Adrenal gland (tissue), 9 donors: ENCODE measurements at regions not wholly inside any gene's neighbourhood (a gene's known extent, or its start where the extent isn't known, plus 50 kb on each side); places are given as distances from the start of the nearest gene placed in this dataset.

Experiments
- DNase-seq, 7 donors: peaks; one replicate each; pipeline ENCODE4 v3.0.0-alpha.2; 2019 to 2020
- H3K27ac ChIP-seq, 5 donors: fragments of 200-600 bp; sonication (generic) in 4 of 5; 1 replicate in 3 of 5; 2 replicates in 2 of 5; pipeline versions ENCODE4 v1.5.1 to v1.8.0; 2016 to 2020; ENCODE audit warnings: mild to moderate bottlenecking in 1 of 5
- H3K27me3 ChIP-seq: fragments of 200-600 bp; 2 replicates; pipeline ENCODE4 v1.8.0; 2021
- H3K36me3 ChIP-seq, 2 donors: fragments of 200-600 bp; replicated peaks in 1 of 2; 1 replicate in 1 of 2; 2 replicates in 1 of 2; pipeline versions ENCODE4 v1.5.1 to v1.8.0; 2018 to 2022
- H3K4me1 ChIP-seq, 2 donors: fragments of 200-600 bp; replicated peaks in 1 of 2; 1 replicate in 1 of 2; 2 replicates in 1 of 2; pipeline versions ENCODE4 v1.5.1 to v1.8.0; 2018 to 2021
- H3K4me3 ChIP-seq, 4 donors: fragments of 200-600 bp; sonication (generic) in 3 of 4; one replicate each; pipeline ENCODE4 v1.5.1; 2016 to 2018
- H3K9me3 ChIP-seq, 3 donors: fragments of 200-600 bp; sonication (generic) in 1 of 3; replicated peaks in 1 of 3; 1 replicate in 2 of 3; 2 replicates in 1 of 3; pipeline versions ENCODE4 v1.5.1 to v1.8.0; 2016 to 2021
- POLR2A ChIP-seq, 2 donors: fragments of 450-650 bp; IDR thresholded peaks; one replicate each; pipeline ENCODE4 v1.6.1; 2017; ENCODE audit warnings: antibody characterized with exemption in 2 of 2, mild to moderate bottlenecking in 2 of 2, moderate library complexity in 1 of 2
- whole genome bisulfite sequencing, 4 donors: extraction: QIAGEN DNeasy Blood & Tissue Kit in 2 of 4; methylation state at CpG; one replicate each; pipeline versions ENCODE4 v1.1.5 to v1.1.7; 2013 to 2017; 5-methylcytosine and 5-hydroxymethylcytosine counted together
- intact Hi-C, 2 donors: fragments of 100-400 bp; cut with DNase I; formaldehyde crosslinking; loops; one replicate each; pipeline versions ENCODE4 v1.14.1 to v1.15.0; 2022 to 2023
- TF ChIP-seq, protein P1 (sequence below), 6 experiments: fragments of 450-650 bp in 4 of 6; fragments of 200-600 bp in 2 of 6; sonication (generic) in 1 of 6; IDR thresholded peaks; 1 replicate in 5 of 6; 2 replicates in 1 of 6; pipeline versions ENCODE4 v1.5.1 to v1.8.0; 2016 to 2021; ENCODE audit warnings: antibody characterized with exemption in 6 of 6, mild to moderate bottlenecking in 2 of 6, moderate library complexity in 1 of 6
- donor health status: healthy with polysubstance abuse.
- donor health status: Bipolar disorder and iron deficiency.
- donor health status: DM: yes; HTN: yes; CAD: no.
- donor health status: DM: no; HTN: no; CAD: no.
- donor health status: DM: no; HTN: no; CAD: no.

DNA sequence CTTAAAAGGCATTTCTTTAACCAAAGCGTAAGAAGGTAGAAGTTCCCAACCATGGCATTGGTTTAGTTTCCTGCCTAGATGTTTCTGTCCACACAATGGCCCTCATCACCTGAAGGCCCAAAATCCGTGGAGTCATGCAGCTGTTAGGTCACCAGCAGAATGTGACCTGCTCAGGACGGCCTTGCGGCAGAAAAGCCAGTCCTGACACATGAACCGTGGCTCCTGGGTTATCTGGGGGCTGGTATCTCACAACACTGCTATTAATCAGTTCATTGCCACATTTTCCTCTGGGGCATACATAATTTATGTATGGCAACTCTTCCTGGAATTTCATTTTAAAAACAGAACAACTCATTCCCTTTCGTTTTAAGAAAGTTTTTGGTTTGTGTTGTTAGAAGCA, 278.4 kb downstream of the ATPSCKMT start:
- no peaks in the 10 kb centered on the region for H3K4me1 ChIP-seq
- DNase-seq: peak in 2 of 7 donors; percentile 11 to 53
- 61 to 69% (median 64%) methylated on average over 6 of the region's 6 CpGs for WGBS, 4 donors
- no peaks in the 10 kb centered on the region for H3K9me3 ChIP-seq
- TF ChIP-seq, protein P1, sequence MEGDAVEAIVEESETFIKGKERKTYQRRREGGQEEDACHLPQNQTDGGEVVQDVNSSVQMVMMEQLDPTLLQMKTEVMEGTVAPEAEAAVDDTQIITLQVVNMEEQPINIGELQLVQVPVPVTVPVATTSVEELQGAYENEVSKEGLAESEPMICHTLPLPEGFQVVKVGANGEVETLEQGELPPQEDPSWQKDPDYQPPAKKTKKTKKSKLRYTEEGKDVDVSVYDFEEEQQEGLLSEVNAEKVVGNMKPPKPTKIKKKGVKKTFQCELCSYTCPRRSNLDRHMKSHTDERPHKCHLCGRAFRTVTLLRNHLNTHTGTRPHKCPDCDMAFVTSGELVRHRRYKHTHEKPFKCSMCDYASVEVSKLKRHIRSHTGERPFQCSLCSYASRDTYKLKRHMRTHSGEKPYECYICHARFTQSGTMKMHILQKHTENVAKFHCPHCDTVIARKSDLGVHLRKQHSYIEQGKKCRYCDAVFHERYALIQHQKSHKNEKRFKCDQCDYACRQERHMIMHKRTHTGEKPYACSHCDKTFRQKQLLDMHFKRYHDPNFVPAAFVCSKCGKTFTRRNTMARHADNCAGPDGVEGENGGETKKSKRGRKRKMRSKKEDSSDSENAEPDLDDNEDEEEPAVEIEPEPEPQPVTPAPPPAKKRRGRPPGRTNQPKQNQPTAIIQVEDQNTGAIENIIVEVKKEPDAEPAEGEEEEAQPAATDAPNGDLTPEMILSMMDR (IDR thresholded peaks at IDR 0.05): no peak
- TF ChIP-seq POLR2A (IDR thresholded peaks at IDR 0.05): no peak
- no peaks in the 10 kb centered on the region for H3K36me3 ChIP-seq
- no peak overlapping the region for H3K27ac ChIP-seq
- intact Hi-C loops: no loop called here
- H3K27me3 ChIP-seq: no peaks in the 10 kb centered on the region
- H3K4me3 ChIP-seq: no peak overlapping the region

DNA sequence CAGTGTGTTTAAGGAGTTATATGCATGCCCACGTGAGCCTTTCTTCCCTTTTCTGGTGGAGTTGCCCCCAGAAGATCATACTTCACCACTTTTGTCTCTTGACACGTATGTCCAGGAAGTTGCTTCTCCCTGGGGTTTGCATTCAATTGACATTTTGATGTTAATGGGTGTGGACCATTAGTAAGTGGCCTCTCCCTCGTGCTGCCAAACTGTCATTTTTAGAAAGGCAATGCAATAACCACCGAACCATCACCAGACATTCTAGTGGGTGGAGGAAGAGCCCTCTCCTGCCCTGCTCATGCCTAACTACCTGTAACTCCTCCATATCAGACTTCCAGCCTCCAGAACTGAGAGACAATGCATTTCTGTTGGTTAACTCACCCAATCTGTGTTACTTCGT, 290.8 kb downstream of the ATPSCKMT start:
- 62 to 69% (median 66%) methylated on average over 5 of the region's 5 CpGs for WGBS, 4 donors

DNA sequence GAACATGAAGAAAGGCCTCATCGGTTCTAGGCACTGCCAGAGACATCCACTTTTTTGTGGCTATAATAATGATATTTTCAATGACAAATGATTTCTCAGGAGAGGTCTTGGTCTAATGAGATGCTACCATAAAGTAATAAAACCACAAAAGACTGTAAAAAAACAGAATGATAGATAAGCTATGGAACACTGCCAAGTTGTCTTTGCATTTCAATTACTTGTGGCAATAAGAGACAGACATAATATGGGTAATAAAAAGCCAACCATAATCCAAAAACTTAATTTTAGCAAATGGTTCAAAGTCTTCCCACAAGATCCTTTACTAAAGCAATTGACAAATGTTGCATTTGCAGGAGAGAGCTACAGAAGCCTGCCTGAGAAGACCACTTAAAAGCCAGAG, 292.5 kb downstream of the ATPSCKMT start:
- no peak for DNase-seq
- WGBS, 4 donors: 71 to 80% (median 76%) methylated on average over 1 of the region's 1 CpG
- no peaks in the 10 kb centered on the region for H3K4me1 ChIP-seq
- no peaks in the 10 kb centered on the region for H3K36me3 ChIP-seq
- no peaks in the 10 kb centered on the region for H3K27me3 ChIP-seq
- no peaks in the 10 kb centered on the region for H3K9me3 ChIP-seq
- H3K4me3 ChIP-seq: no peak overlapping the region
- intact Hi-C loops: no loop called here
- no peak overlapping the region for H3K27ac ChIP-seq
- TF ChIP-seq, protein P1 (IDR thresholded peaks at IDR 0.05): no peak
- no peak for TF ChIP-seq POLR2A (IDR thresholded peaks at IDR 0.05)

More for the DNA sequence above, 290.8 kb downstream of the ATPSCKMT start:
- H3K9me3 ChIP-seq: no peaks in the 10 kb centered on the region
- H3K27me3 ChIP-seq: no peaks in the 10 kb centered on the region
- no peak for DNase-seq
- intact Hi-C loops: no loop called here
- H3K36me3 ChIP-seq: no peaks in the 10 kb centered on the region
- H3K4me1 ChIP-seq: no peaks in the 10 kb centered on the region
- no peak for TF ChIP-seq POLR2A (IDR thresholded peaks at IDR 0.05)
- TF ChIP-seq, protein P1 (IDR thresholded peaks at IDR 0.05): no peak
- no peak overlapping the region for H3K4me3 ChIP-seq
- no peak overlapping the region for H3K27ac ChIP-seq

DNA sequence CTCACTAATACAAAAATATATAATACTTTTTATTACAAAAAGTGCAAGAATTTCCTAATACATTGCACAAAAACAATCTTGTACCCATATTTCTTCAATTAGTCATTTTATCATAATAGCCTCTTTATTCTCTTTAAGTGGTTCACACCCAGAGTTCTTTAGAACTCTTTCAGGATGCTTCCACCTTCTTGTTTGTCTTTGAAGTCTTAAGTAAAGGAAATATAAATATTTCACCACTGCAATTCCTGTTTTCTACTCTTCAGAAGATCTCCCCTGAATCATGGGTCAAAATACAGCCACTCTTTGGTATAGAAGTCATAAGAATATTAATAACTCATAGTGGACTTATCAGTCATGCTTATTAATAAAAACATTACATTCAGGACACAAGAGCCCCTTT, 293.0 kb downstream of the ATPSCKMT start:
- Histone ChIP-seq H3K36me3 (no peaks in the 10 kb centered on the region), H3K4me3 (no peak overlapping the region), H3K4me1 (no peaks in the 10 kb centered on the region), H3K27ac (no peak overlapping the region), H3K27me3 (no peaks in the 10 kb centered on the region), H3K9me3 (no peaks in the 10 kb centered on the region)
- DNase-seq: no peak
- TF ChIP-seq, protein P1 (IDR thresholded peaks at IDR 0.05): no peak
- TF ChIP-seq POLR2A (IDR thresholded peaks at IDR 0.05): no peak
- intact Hi-C loops: no loop called here
